GM12878 (cell line): ENCODE measurements at regions not wholly inside any gene's neighbourhood (a gene's known extent, or its start where the extent isn't known, plus 50 kb on each side); places are given as distances from the start of the nearest gene placed in this dataset.

Experiments
- ATAC-seq: fragments of 200-7000 bp; cut with Tn5 transposase; 3 replicates; pipeline ENCODE4 v1.9.1; 2020; ENCODE audit warnings: mild to moderate bottlenecking, moderate library complexity
- BruUV-seq: library from RNA; stranded (reverse); fragments of 400-500 nt; replicated peaks from 2 replicates; lab custom pipeline; 2021; lab: Mats Ljungman, UMichigan
- CTCF ChIA-PET: fragments of 300-600 bp; sonication (Branson Sonifier 250); formaldehyde crosslinking; extraction: SDS; loops from one replicate; lab custom pipeline; 2021; ENCODE audit warnings: inconsistent platforms; lab: Yijun Ruan, JAX
- POLR2A ChIA-PET: fragments of 350-600 bp; formaldehyde crosslinking; extraction: SDS; loops from one replicate; lab custom pipeline; 2021; ENCODE audit warnings: inconsistent platforms; lab: Charles Lee
- RAD21 ChIA-PET: fragments of 300-600 bp; sonication (Branson Sonifier 250); formaldehyde crosslinking; loops from one replicate; lab custom pipeline; 2023; ENCODE audit warnings: antibody characterized with exemption; ENCODE audit not compliant: unreplicated experiment; lab: Charles Lee
- SMC1A ChIA-PET: fragments of 300-600 bp; sonication (Branson Sonifier 250); formaldehyde crosslinking; loops from one replicate; lab custom pipeline; 2023; ENCODE audit not compliant: unreplicated experiment, uncharacterized antibody; lab: Charles Lee
- DNase-seq: peaks from one replicate; pipeline ENCODE4 v3.0.0-alpha.2; 2011; ENCODE audit warnings: low read depth, low spot score
- FAIRE-seq: peaks from 3 replicates; lab custom pipeline; 2011; peaks lifted over from hg19 to GRCh38; lab: Jason Lieb, UNC
- H2AFZ ChIP-seq: 2 replicates; pipeline ENCODE4 v1.6.0; 2011; ENCODE audit warnings: low read depth, low read length, control low read depth; ENCODE audit not compliant: control insufficient read depth
- H3K27ac ChIP-seq: 2 replicates; pipeline ENCODE4 v1.5.1; 2011; ENCODE audit warnings: control low read depth; ENCODE audit not compliant: control insufficient read depth, insufficient read depth
- H3K27me3 ChIP-seq, 2 experiments: replicated peaks in 1 of 2; 2 replicates each; pipeline versions ENCODE4 v1.6.0 to v1.6.1; 2011; ENCODE audit warnings: low read length in 1 of 2; ENCODE audit not compliant: control insufficient read depth in 2 of 2, insufficient read depth in 2 of 2
- H3K36me3 ChIP-seq, 2 experiments: 2 replicates each; pipeline ENCODE4 v1.5.1; 2011; ENCODE audit warnings: low read length in 1 of 2; ENCODE audit not compliant: control insufficient read depth in 2 of 2, insufficient read depth in 2 of 2
- H3K4me1 ChIP-seq: 2 replicates; pipeline ENCODE4 v1.6.1; 2011; ENCODE audit warnings: mild to moderate bottlenecking, low read length, moderate library complexity, mixed read lengths; ENCODE audit not compliant: control insufficient read depth, insufficient read depth
- H3K4me2 ChIP-seq: 2 replicates; pipeline ENCODE4 v1.6.0; 2011; ENCODE audit warnings: control low read depth; ENCODE audit not compliant: control insufficient read depth, insufficient read depth
- H3K4me3 ChIP-seq: fragments of 200-600 bp; sonication (generic); 2 replicates; pipeline ENCODE4 v1.5.1; 2016
- H3K79me2 ChIP-seq: 2 replicates; pipeline ENCODE4 v1.6.0; 2011; ENCODE audit warnings: low read length; ENCODE audit not compliant: control insufficient read depth, insufficient read depth
- H3K9ac ChIP-seq: 2 replicates; pipeline ENCODE4 v1.8.0; 2011; ENCODE audit warnings: low read length, control low read depth, mixed read lengths; ENCODE audit not compliant: control insufficient read depth, insufficient read depth
- H3K9me3 ChIP-seq: replicated peaks from 3 replicates; pipeline ENCODE4 v1.5.1; 2011; ENCODE audit warnings: mild to moderate bottlenecking, low read length; ENCODE audit not compliant: control insufficient read depth, insufficient read depth
- H4K20me1 ChIP-seq: 2 replicates; pipeline ENCODE4 v1.6.0; 2011; ENCODE audit not compliant: control insufficient read depth, insufficient read depth
- ATF7 ChIP-seq: fragments of 450-650 bp; IDR thresholded peaks from 2 replicates; pipeline ENCODE4 v1.6.1; 2016; ENCODE audit warnings: low read depth, mild to moderate bottlenecking
- BACH1 ChIP-seq: fragments of 450-650 bp; IDR thresholded peaks from 2 replicates; pipeline ENCODE4 v1.6.1; 2017; ENCODE audit warnings: mild to moderate bottlenecking, borderline replicate concordance
- BCLAF1 ChIP-seq: fragments of 450-650 bp; IDR thresholded peaks from 2 replicates; pipeline ENCODE4 v1.6.1; 2017; ENCODE audit warnings: antibody characterized with exemption, mild to moderate bottlenecking, moderate library complexity
- CUX1 ChIP-seq: IDR thresholded peaks from 2 replicates; pipeline ENCODE4 v1.6.1; 2012; ENCODE audit warnings: improper control_type of control experiment, low read depth, low read length; ENCODE audit not compliant: insufficient replicate concordance
- NBN ChIP-seq: fragments of 450-650 bp; IDR thresholded peaks from 2 replicates; pipeline ENCODE4 v1.6.1; 2016
- RFX5 ChIP-seq: IDR thresholded peaks from 2 replicates; pipeline ENCODE4 v1.6.1; 2011; ENCODE audit warnings: low read depth, low read length, improper control_type of control experiment
- SMAD1 ChIP-seq: fragments of 450-650 bp; IDR thresholded peaks from 2 replicates; pipeline ENCODE4 v1.6.1; 2018; ENCODE audit warnings: mild to moderate bottlenecking, low read depth; ENCODE audit not compliant: partially characterized antibody
- SUPT20H ChIP-seq: IDR thresholded peaks from 2 replicates; pipeline ENCODE4 v1.6.1; 2011; ENCODE audit warnings: low read depth, mild to moderate bottlenecking, low read length, moderate library complexity, borderline replicate concordance; ENCODE audit not compliant: control insufficient read depth
- TCF3 ChIP-seq: IDR thresholded peaks from 2 replicates; pipeline ENCODE4 v1.6.1; 2012; ENCODE audit warnings: low read depth, mild to moderate bottlenecking, low read length, borderline replicate concordance; ENCODE audit not compliant: insufficient read depth
- ZBTB11 ChIP-seq: fragments of 450-650 bp; formaldehyde crosslinking; IDR thresholded peaks from 2 replicates; pipeline ENCODE4 v1.5.0; 2022; ENCODE audit warnings: mild to moderate bottlenecking, missing genetic modification characterization
- WGBS: methylation state at CpG from one replicate; pipeline ENCODE4 v1.1.6; 2016; ENCODE audit warnings: low lambda C conversion rate; ENCODE audit not compliant: insufficient replicate concordance, insufficient coverage; ENCODE audit errors: missing lambda C conversion rate; 5-methylcytosine and 5-hydroxymethylcytosine counted together
- in situ Hi-C: fragments of 300-500 bp; cut with MboI; formaldehyde crosslinking; loops from 9 replicates; pipeline ENCODE4 v1.14.3; 2018; ENCODE audit warnings: mixed read lengths
- intact Hi-C: fragments of 100-400 bp; cut with micrococcal nuclease; formaldehyde crosslinking; loops from one replicate; pipeline ENCODE4 v1.14.2; 2022; ENCODE audit not compliant: unreplicated experiment
- TF ChIP-seq, protein P1 (sequence below), 3 experiments: IDR thresholded peaks in 2 of 3; conservative IDR thresholded peaks in 1 of 3; 2 replicates each; pipeline ENCODE4 v1.5.1; 2011; ENCODE audit warnings: low read depth in 3 of 3, low read length in 3 of 3, mild to moderate bottlenecking in 3 of 3, control low read depth in 2 of 3, moderate library complexity in 2 of 3, inconsistent platforms in 1 of 3, mixed read lengths in 1 of 3; ENCODE audit not compliant: control insufficient read depth in 2 of 3, insufficient read depth in 1 of 3; ENCODE audit errors: extremely low read depth in 1 of 3

DNA sequence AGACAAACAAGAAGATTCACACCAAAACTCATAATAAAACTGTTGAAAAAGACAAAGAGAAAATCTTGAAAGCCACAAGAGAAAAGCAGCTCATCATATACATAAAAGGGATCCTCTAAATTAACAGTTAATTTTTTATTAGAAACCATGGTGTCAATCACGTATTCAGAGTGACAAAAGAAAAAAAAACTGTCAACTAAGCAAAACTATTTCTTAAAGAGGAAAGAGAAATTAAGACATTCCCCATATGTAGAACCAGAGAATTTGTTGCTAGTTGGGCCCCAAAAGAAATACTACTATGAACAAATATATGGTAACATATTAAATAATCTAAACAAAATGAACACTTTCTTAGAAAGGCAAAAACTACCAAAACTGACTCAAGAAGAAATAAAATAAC is 74.3 kb upstream of the TENT5A start:
- no peaks in the 10 kb centered on the region for H4K20me1 ChIP-seq
- FAIRE-seq (no peak), DNase-seq (no peak), ATAC-seq (no peak)
- H3K4me1 ChIP-seq: no peaks in the 10 kb centered on the region
- intact Hi-C loops (no loop called here), in situ Hi-C loops (no loop called here)
- no peak overlapping the region for H3K4me2 ChIP-seq
- SMC1A ChIA-PET: interaction anchor here (0.7 to 1.6 kb wide), 2 partner anchors 190 to 1072 kb away, joined by 3 to 4 read pairs; no protein-coding TSS in a partner anchor
- H2AFZ ChIP-seq: no peak overlapping the region
- H3K4me3 ChIP-seq: no peak overlapping the region
- no peaks in the 10 kb centered on the region for H3K36me3 ChIP-seq
- H3K9me3 ChIP-seq: no peaks in the 10 kb centered on the region
- H3K27ac ChIP-seq: no peak overlapping the region
- RAD21 ChIA-PET: no interaction called here
- CTCF ChIA-PET: no interaction called here
- H3K79me2 ChIP-seq: no peaks in the 10 kb centered on the region
- 0% methylated on average over 1 of the region's 1 CpG for WGBS
- POLR2A ChIA-PET: no interaction called here
- no peak overlapping the region for H3K9ac ChIP-seq
- H3K27me3 ChIP-seq: no peaks in the 10 kb centered on the region
- no TSS peak for BruUV-seq
- TF ChIP-seq ATF7 (no peak), BACH1 (no peak), SUPT20H (no peak), SMAD1 (no peak), ZBTB11 (CRISPR knock-in tag) (no peak), BCLAF1 (no peak), TCF3 (no peak), NBN (no peak), CUX1 (no peak), RFX5 (no peak)
- TF ChIP-seq, protein P1, sequence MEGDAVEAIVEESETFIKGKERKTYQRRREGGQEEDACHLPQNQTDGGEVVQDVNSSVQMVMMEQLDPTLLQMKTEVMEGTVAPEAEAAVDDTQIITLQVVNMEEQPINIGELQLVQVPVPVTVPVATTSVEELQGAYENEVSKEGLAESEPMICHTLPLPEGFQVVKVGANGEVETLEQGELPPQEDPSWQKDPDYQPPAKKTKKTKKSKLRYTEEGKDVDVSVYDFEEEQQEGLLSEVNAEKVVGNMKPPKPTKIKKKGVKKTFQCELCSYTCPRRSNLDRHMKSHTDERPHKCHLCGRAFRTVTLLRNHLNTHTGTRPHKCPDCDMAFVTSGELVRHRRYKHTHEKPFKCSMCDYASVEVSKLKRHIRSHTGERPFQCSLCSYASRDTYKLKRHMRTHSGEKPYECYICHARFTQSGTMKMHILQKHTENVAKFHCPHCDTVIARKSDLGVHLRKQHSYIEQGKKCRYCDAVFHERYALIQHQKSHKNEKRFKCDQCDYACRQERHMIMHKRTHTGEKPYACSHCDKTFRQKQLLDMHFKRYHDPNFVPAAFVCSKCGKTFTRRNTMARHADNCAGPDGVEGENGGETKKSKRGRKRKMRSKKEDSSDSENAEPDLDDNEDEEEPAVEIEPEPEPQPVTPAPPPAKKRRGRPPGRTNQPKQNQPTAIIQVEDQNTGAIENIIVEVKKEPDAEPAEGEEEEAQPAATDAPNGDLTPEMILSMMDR (IDR thresholded peaks at IDR 0.05 in 2 of 3, conservative IDR thresholded peaks at IDR 0.05 in 1 of 3; ENCODE audit: control insufficient read depth in 2 of 3, extremely low read depth in 1 of 3, insufficient read depth in 1 of 3, low read depth in 3 of 3, low read length in 3 of 3): no peak
